Smooth muscle cell (in vitro differentiated cells): ENCODE measurements at regions not wholly inside any gene's neighbourhood (a gene's known extent, or its start where the extent isn't known, plus 50 kb on each side); places are given as distances from the start of the nearest gene placed in this dataset.

Source experiments
- DNase-seq: peaks from one replicate; lab custom pipeline; 2025; ENCODE audit not compliant: unreplicated experiment; lab: John Stamatoyannopoulos, UW
- H2AFZ ChIP-seq: fragments of 200-600 bp; sonication (generic); 2 replicates; pipeline ENCODE4 v1.6.0; 2016; ENCODE audit warnings: antibody characterized with exemption, low read depth, mild to moderate bottlenecking
- H3F3A ChIP-seq: fragments of 200-600 bp; sonication (generic); 2 replicates; pipeline ENCODE4 v1.6.0; 2017; ENCODE audit warnings: antibody characterized with exemption, low read depth
- H3K27ac ChIP-seq: fragments of 200-600 bp; sonication (generic); 2 replicates; pipeline ENCODE4 v1.5.1; 2016; ENCODE audit warnings: low read depth, mild to moderate bottlenecking
- H3K27me3 ChIP-seq: fragments of 200-600 bp; sonication (generic); 2 replicates; pipeline ENCODE4 v1.6.1; 2016; ENCODE audit warnings: low read depth, mild to moderate bottlenecking
- H3K36me3 ChIP-seq: fragments of 200-600 bp; sonication (generic); 2 replicates; pipeline ENCODE4 v1.5.1; 2016; ENCODE audit warnings: low read depth
- H3K4me1 ChIP-seq: fragments of 200-600 bp; sonication (generic); 2 replicates; pipeline ENCODE4 v1.5.1; 2016; ENCODE audit warnings: low read depth
- H3K4me2 ChIP-seq: fragments of 200-600 bp; sonication (generic); 2 replicates; pipeline ENCODE4 v1.6.0; 2016; ENCODE audit warnings: mild to moderate bottlenecking
- H3K4me3 ChIP-seq: fragments of 200-600 bp; sonication (generic); 2 replicates; pipeline ENCODE4 v1.5.1; 2016; ENCODE audit warnings: mild to moderate bottlenecking
- H3K79me2 ChIP-seq: fragments of 200-600 bp; sonication (generic); 2 replicates; pipeline ENCODE4 v1.6.0; 2016; ENCODE audit warnings: low read depth, mild to moderate bottlenecking
- H3K9ac ChIP-seq: fragments of 200-600 bp; sonication (generic); 2 replicates; pipeline ENCODE4 v1.6.0; 2016; ENCODE audit warnings: low read depth
- H3K9me3 ChIP-seq: fragments of 200-600 bp; sonication (generic); replicated peaks from 2 replicates; pipeline ENCODE4 v1.5.1; 2016; ENCODE audit warnings: low read depth
- H4K20me1 ChIP-seq: fragments of 200-600 bp; sonication (generic); 2 replicates; pipeline ENCODE4 v1.6.0; 2016; ENCODE audit warnings: low read depth
- CTCF ChIP-seq: fragments of 200-600 bp; sonication (generic); IDR thresholded peaks from 2 replicates; pipeline ENCODE4 v1.5.1; 2017; ENCODE audit warnings: borderline replicate concordance, mild to moderate bottlenecking, antibody characterized with exemption; ENCODE audit not compliant: insufficient read depth, poor library complexity, severe bottlenecking
- WGBS: methylation state at CpG from one replicate; pipeline ENCODE4 v1.1.7; 2016; ENCODE audit warnings: low lambda C conversion rate; 5-methylcytosine and 5-hydroxymethylcytosine counted together

GRCh38 chr2:147396890-147397289 lies 447.9 kb upstream of the ACVR2A start:
- no peak overlapping the region for H3K27ac ChIP-seq
- no peak overlapping the region for H3K4me3 ChIP-seq
- no peaks in the 10 kb centered on the region for H3K9me3 ChIP-seq
- no peak overlapping the region for H3K9ac ChIP-seq
- 97% methylated on average over 3 of the region's 3 CpGs for WGBS
- no peaks in the 10 kb centered on the region for H3K27me3 ChIP-seq
- H3K79me2 ChIP-seq, result no peaks in the 10 kb centered on the region
- no peaks in the 10 kb centered on the region for H3F3A ChIP-seq
- no peak for TF ChIP-seq CTCF
- H3K4me2 ChIP-seq, result no peak overlapping the region
- no peak for DNase-seq
- no peaks in the 10 kb centered on the region for H3K4me1 ChIP-seq
- no peak overlapping the region for H2AFZ ChIP-seq
- H3K36me3 ChIP-seq, result no peaks in the 10 kb centered on the region
- H4K20me1 ChIP-seq, result no peaks in the 10 kb centered on the region

- no peak for TF ChIP-seq CTCF
- Histone ChIP-seq H3F3A (no peaks in the 10 kb centered on the region), H3K9me3 (no peaks in the 10 kb centered on the region), H3K36me3 (no peaks in the 10 kb centered on the region), H3K27ac (no peak overlapping the region), H3K79me2 (no peaks in the 10 kb centered on the region), H3K9ac (no peak overlapping the region), H3K27me3 (no peaks in the 10 kb centered on the region), H3K4me3 (no peak overlapping the region), H3K4me2 (no peak overlapping the region), H2AFZ (no peak overlapping the region), H4K20me1 (no peaks in the 10 kb centered on the region), H3K4me1 (no peaks in the 10 kb centered on the region)
- no peak for DNase-seq
Measured at GRCh38 chr2:147394179-147394790, 450.5 kb upstream of the ACVR2A start.

- Histone ChIP-seq H4K20me1 (no peaks in the 10 kb centered on the region), H2AFZ (no peak overlapping the region), H3K4me1 (no peaks in the 10 kb centered on the region), H3K27ac (no peak overlapping the region), H3K9me3 (no peaks in the 10 kb centered on the region), H3K4me2 (no peak overlapping the region), H3K79me2 (no peaks in the 10 kb centered on the region), H3K9ac (no peak overlapping the region), H3K27me3 (no peaks in the 10 kb centered on the region), H3K36me3 (no peaks in the 10 kb centered on the region), H3K4me3 (no peak overlapping the region), H3F3A (no peaks in the 10 kb centered on the region)
- 86% methylated on average over 3 of the region's 3 CpGs for WGBS
- DNase-seq, result no peak
- TF ChIP-seq CTCF, result no peak
Measured at GRCh38 chr2:147392180-147392579, 452.6 kb upstream of the ACVR2A start.

- Histone ChIP-seq H3K4me2 (no peak overlapping the region), H3K36me3 (no peaks in the 10 kb centered on the region), H2AFZ (no peak overlapping the region), H3K27ac (no peak overlapping the region), H3K9ac (no peak overlapping the region), H3K4me3 (no peak overlapping the region), H3K27me3 (no peaks in the 10 kb centered on the region), H3F3A (no peaks in the 10 kb centered on the region), H3K9me3 (no peaks in the 10 kb centered on the region), H3K4me1 (no peaks in the 10 kb centered on the region), H3K79me2 (no peaks in the 10 kb centered on the region), H4K20me1 (no peaks in the 10 kb centered on the region)
- WGBS, result 83% methylated on average over 3 of the region's 3 CpGs
- no peak for DNase-seq
- no peak for TF ChIP-seq CTCF
Measured at GRCh38 chr2:147390475-147390874, 454.4 kb upstream of the ACVR2A start.
